HG02852 (cell line): ENCODE measurements at regions not wholly inside any gene's neighbourhood (a gene's known extent, or its start where the extent isn't known, plus 50 kb on each side); places are given as distances from the start of the nearest gene placed in this dataset.
"Not testable (repeated sequence)": the region's sequence is repeated elsewhere in the genome, so short reads cannot be mapped to it uniquely, and the experiment has no call there.

ENCODE experiments used
- ATAC-seq: cut with Tn5 transposase; IDR thresholded peaks from one replicate; pipeline ENCODE4 v1.9.1; 2021; ENCODE audit warnings: mild to moderate bottlenecking, moderate library complexity; ENCODE audit not compliant: unreplicated experiment

GRCh38 chr14:22122829-22123560 lies 449.4 kb upstream of the OR4E1 start:
- ATAC-seq = no peak

GRCh38 chr14:22122227-22122818 lies 448.7 kb upstream of the OR4E1 start:
- ATAC-seq = no peak

- ATAC-seq = no peak
Measured at GRCh38 chr14:22118899-22119477, 445.4 kb upstream of the OR4E1 start.

- ATAC-seq = no peak
Measured at GRCh38 chr14:22113401-22113800, 439.8 kb upstream of the OR4E1 start.

- no peak for ATAC-seq
Measured at GRCh38 chr14:22112004-22112403, 438.4 kb upstream of the OR4E1 start.

GRCh38 chr14:22107753-22108152 lies 434.1 kb upstream of the OR4E1 start:
- no peak for ATAC-seq

GRCh38 chr14:22106700-22107697 lies 433.4 kb upstream of the OR4E1 start:
- ATAC-seq = no peak

- no peak for ATAC-seq
Measured at GRCh38 chr14:22105624-22106006, 432.0 kb upstream of the OR4E1 start.

GRCh38 chr14:22105006-22105623 lies 431.5 kb upstream of the OR4E1 start:
- no peak for ATAC-seq

- ATAC-seq = not testable (repeated sequence)
Measured at GRCh38 chr14:22100764-22101120, 427.1 kb upstream of the OR4E1 start.

GRCh38 chr14:22099942-22100763 lies 426.5 kb upstream of the OR4E1 start:
- ATAC-seq = peak; percentile 61

- ATAC-seq = no peak
Measured at GRCh38 chr14:22098435-22098834, 424.8 kb upstream of the OR4E1 start.

- no peak for ATAC-seq
Measured at GRCh38 chr14:22097586-22098292, 424.1 kb upstream of the OR4E1 start.

GRCh38 chr14:22097072-22097471 lies 423.5 kb upstream of the OR4E1 start:
- ATAC-seq = no peak

- ATAC-seq = peak; percentile 70
Measured at GRCh38 chr14:22096514-22096895, 422.9 kb upstream of the OR4E1 start.

- ATAC-seq = peak; percentile 24
Measured at GRCh38 chr14:22095860-22096513, 422.4 kb upstream of the OR4E1 start.

- no peak for ATAC-seq
Measured at GRCh38 chr14:22089940-22090339, 416.3 kb upstream of the OR4E1 start.

- no peak for ATAC-seq
Measured at GRCh38 chr14:22088614-22089342, 415.2 kb upstream of the OR4E1 start.
